HG03521 (cell line): ENCODE measurements at regions not wholly inside any gene's neighbourhood (a gene's known extent, or its start where the extent isn't known, plus 50 kb on each side); places are given as distances from the start of the nearest gene placed in this dataset.
"Not testable (repeated sequence)": the region's sequence is repeated elsewhere in the genome, so short reads cannot be mapped to it uniquely, and the experiment has no call there.

Experiments used
- ATAC-seq: cut with Tn5 transposase; IDR thresholded peaks from one replicate; pipeline ENCODE4 v1.9.1; 2021; ENCODE audit warnings: mild to moderate bottlenecking, moderate library complexity; ENCODE audit not compliant: unreplicated experiment

DNA sequence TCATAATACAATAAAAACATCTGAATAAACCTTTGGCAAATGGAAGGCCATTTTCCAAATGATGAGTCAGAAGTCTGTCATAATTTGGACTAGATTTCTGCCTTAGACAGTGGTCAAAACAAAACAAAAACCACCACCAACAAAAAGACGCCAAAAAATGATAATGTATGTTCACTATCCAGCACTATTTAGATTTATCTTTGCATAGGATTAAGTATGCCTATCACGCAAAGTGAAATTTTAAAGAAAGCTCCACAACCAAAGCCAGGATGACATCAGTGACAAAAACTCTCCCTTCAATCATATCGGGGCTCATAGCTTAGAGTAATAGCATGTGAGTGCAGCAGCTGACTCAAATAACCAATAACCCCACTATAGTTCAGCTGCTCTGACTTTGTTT, 201.9 kb downstream of the MOXD1 start:
- no peak for ATAC-seq

- no peak for ATAC-seq
Measured at GRCh38 chr6:132198896-132199295, 202.4 kb downstream of the MOXD1 start.

- no peak for ATAC-seq
Measured at GRCh38 chr6:132198040-132198439, 203.2 kb downstream of the MOXD1 start.

DNA sequence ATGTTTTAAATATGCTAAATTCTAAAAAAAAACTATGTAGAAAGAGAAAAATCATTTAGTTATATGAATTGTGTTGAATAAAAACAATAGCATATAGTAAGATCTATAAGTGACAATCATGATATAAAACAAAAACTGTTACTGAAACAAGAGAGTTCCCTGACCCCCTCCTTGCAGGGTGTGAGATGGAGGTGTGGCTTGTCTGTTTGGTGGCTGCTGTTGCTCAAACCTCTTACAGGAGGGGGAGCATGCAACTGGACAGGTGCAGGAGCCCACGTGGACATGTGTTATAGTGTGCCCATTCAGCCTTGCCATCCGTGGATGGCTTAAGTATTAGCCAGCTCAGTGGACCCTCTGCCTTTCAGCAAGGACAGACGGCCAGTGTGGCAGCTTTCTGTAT, 206.7 kb downstream of the MOXD1 start:
- ATAC-seq, result no peak

GRCh38 chr6:132192631-132193030, 208.6 kb downstream of the MOXD1 start:
- no peak for ATAC-seq

DNA sequence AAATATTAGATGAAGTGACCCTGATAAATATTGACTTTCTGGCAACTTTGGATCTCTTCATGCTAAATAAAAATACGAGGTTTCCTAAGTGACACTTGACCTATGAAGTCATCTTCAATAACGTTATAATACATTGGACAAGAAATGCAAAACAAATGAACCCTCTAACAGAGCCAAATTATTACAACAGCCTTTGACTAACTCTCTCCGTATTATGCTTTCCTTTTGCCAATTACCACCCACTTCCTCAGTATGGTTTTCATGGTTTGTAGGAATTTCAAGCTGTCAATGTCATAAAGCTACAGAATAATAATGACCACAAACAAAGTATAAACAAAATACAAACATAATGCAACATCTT, 210.5 kb downstream of the MOXD1 start:
- no peak for ATAC-seq

DNA sequence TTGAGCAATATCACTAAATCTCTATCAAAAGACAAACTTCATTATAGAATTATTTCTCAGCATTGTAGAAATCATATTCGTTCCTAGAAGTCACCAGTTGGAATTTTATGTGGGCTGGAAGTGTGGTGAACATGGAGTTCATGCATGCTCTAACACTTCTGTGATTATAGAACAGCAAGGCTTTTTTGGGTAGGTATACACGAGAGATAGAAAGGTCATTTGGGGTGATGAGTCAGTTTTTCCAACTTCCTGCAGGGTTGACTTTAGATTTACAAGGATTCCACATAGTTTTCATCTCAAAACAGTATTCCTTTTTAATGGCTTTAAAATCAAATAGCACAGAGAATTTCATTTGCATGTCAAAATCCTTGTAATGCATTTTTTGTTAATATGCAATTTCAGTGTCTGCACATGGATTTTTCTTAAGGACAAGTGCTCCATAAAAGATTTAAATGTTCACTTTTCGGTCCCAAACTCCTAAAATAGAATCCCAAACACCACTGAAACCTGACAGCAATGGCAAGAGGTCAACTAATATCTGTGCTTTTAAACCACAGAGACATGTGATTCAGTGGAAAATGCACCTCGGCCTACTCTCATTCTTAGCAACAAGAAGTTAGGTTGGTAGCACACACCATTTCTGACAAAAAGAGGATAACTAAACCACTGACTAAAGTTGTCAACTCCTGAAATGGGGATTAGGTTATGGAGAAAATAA, 211.0 kb downstream of the MOXD1 start:
- peak; percentile 56 for ATAC-seq

GRCh38 chr6:132188556-132189264, 212.6 kb downstream of the MOXD1 start:
- no peak for ATAC-seq

DNA sequence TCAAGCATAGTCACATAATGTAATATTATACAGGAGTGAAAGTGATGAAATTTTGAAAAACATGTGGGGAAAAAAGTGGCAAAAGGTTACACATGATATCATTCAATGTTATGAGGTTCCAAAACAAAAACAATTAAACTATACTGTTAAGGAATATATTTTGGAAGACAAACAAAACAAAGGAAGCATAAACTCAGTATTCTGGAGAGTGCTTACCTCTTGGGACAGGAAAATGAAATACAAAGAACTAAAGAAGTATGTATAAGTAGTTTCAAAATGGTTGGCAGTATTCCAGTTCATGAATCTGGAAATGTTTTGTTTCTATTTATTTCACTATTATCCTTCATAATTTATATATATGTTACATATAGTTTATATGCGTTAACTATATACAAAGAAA, 213.5 kb downstream of the MOXD1 start:
- ATAC-seq, result no peak

- not testable (repeated sequence) for ATAC-seq
Measured at GRCh38 chr6:132184966-132185365, 216.3 kb downstream of the MOXD1 start.

DNA sequence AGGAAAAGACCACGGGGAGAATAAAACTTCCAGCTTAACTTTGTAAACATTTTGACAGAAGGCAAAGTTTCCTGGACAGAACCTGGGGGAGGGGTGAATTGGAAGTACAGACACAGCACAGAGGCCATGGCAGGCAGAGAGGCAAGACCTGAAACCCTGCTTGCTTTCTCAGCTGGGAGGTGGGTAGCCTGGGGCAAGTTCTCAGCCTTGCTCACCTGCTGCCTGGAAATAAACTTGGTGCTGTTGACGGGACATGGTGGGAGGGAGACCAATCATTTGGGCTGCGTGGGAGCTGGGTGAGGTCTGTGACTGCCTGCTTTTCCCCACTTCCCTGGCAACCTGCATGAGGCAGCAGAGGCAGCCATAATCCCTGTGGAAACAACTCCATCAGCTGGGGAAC, 221.3 kb downstream of the MOXD1 start:
- no peak for ATAC-seq

DNA sequence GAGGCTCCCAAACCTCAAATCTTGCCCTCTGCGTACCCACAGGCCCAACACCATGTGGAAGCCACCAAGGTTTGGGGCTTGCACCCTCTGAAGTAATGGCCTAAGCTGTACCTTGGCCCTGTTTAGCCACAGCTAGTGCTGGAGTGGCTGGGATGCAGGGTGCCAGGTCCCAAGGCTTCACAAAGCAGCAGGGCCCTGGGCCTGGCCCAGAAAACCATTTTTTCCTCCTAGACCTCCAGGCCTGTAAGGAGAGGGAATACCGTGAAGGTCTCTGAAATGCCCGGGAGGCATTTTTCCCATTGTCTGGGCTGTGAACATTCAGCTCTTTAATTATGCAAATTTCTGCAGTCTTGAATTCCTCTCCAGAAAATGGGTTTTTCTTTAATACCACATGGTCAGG, 223.7 kb upstream of the CCN2 start:
- no peak for ATAC-seq

DNA sequence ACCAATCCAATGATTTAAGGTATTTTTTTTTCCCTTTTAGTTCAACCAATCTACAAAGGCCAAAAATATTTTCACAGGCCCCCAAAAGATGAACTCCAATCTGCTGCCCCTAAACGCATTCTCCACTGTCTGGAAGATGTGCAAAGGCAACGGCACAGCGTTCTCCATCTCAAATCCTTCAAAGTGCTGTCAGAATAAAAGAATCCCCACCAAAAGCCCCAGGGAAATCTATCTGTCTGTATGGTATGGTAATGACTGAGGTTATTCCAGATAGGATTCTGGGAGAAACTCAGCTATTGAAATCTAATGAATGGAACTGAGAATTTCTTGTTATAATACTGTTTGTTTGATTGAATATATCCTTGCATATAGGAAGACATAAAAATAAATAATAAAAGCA, 217.8 kb upstream of the CCN2 start:
- no peak for ATAC-seq

DNA sequence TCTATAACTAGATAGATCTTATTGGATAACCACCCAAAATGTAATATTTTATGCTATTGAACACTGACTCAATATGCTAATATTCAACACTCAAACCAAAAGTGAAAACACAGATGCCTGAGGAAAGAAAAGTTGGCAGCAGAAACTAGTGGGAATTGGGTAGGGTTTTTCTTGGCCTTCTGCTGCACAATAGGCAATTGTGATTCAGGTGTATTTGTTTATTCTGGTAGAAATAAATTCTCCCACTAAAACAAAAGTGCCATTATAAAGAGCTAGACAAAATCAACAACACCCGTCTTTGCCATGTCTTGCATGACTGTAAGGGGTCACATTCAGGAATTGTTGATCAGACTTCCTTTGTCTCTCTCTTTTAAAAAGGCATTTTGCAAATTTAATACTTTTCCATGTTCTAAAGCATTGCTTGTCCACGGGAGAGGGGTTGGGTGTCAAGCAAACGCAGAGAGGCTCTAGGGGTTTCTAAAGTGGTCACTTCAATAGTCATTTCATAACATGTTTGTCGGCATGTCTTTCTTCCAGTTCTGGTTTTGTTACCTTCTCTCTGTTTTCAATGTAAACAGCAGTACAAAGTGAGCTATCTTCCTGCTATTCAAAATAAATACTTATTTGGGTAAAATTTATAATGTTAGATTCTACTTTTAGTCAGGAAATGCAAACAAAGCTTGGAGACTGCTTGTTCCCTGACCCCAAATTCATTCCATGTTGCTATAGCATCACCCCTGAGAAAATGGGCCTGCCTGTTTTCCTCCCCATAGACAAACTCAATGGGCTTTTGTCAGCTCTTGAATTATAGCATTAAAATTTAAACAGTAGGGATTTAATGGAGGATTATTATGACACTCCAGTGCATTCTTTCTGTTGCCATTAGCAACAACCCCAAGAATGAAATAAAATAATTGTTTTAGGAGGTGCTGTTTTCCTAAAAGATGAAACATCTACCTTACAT, 217.0 kb upstream of the CCN2 start:
- ATAC-seq, result no peak

- no peak for ATAC-seq
Measured at GRCh38 chr6:132166526-132167051, 215.4 kb upstream of the CCN2 start.

DNA sequence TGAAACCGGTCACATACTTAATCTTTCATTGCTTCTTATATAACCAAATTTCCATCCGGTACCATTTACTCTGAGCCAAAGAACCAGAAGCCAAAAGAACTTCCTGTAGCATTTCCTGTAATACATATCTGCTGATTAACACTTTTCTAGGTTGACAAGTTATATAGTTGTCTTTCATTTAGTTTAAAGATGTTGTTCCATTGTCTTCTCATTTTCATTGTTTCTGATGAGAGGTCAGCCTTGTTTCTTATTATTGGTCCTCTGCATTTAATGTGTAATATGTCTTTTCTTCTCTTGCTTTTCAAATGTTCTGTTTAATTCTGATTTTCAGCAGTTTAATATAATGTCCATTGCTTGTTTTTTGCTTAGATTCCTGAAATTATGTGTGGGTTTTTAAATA, 214.5 kb upstream of the CCN2 start:
- ATAC-seq, result no peak

DNA sequence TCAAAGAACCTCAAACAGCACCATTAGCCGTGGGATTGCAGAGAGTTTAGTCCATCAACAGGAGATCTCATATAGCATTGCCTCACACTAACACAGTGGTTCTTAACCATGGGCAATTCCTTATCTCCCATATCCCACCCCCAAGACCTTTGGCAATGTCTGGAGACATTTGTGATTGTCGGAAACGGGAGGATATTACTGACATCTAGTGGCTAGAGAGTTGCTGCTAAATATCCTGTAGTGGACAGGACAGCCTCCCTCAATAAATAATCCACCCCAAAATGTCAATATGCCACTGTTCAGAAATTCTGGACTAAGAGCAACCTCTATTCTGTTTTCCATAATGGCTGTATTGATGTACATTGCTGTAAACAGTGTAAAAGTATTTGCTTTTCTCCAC, 210.1 kb upstream of the CCN2 start:
- ATAC-seq, result no peak

DNA sequence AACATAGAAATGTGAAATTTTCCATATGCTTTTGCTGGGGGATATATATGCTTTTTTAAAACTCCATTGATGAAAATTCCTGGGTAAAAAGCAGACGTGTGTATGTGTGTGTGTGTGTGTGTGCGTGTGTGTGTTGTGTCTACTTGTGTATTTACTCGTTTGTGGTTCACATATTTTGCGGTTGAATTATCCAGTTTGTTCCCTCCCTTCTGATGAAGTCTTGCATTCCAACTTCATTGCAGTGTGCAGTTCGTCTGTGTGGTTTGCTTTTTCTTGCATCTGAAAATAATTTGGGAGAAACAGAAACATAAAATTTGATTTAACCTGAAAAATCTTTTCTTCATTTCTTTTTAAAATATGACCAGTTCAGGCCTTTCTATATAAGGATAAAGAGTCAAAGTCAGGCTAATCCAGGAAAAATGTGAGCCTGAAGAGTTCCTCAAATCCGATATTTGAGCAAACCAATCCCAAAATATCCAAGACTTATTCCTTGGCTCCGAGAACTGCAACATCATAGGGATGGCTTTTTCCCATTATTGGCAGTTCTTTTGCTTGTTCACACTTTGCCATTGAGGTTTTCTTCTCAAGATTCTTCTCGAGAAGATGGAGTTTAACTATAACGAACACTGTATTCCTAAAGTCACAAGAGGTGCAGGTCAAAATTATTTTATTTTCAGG, 202.2 kb upstream of the CCN2 start:
- no peak for ATAC-seq

- no peak for ATAC-seq
Measured at GRCh38 chr6:132147530-132148011, 196.4 kb upstream of the CCN2 start.

GRCh38 chr6:132144456-132144855, 193.3 kb upstream of the CCN2 start:
- ATAC-seq, result no peak

DNA sequence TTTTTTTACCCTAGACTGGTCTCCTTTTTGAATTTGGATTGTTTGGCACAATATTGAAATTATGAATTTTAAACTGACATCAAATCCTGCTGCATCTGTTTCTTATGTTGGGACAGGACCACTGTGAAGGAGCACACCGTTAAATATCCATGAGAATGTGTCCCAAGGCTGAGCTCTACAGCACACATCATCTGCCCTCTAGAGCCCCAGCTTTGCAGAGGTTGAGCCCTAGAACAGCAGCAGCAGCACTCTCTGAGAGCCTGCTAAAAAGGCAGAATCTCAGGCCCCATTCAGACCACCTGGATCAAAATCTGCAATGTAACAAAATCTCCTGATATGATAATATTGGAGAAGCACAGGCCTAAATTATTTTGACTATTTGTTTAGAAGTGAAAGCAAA, 192.1 kb upstream of the CCN2 start:
- no peak for ATAC-seq
